Activated CD4-positive, CD25-positive, alpha-beta regulatory T cell (primary cell): ENCODE measurements at regions not wholly inside any gene's neighbourhood (a gene's known extent, or its start where the extent isn't known, plus 50 kb on each side); places are given as distances from the start of the nearest gene placed in this dataset.

Experiments
- DNase-seq, 4 experiments: peaks; one replicate each; lab custom pipeline; 2025; lab: John Stamatoyannopoulos, UW

GRCh38 chr15:46856839-46857502 lies 860.3 kb upstream of the SEMA6D start:
- DNase-seq, result no peak

GRCh38 chr15:46858150-46858549 lies 859.2 kb upstream of the SEMA6D start:
- DNase-seq, result no peak

GRCh38 chr15:46861796-46862195 lies 855.5 kb upstream of the SEMA6D start:
- no peak for DNase-seq

DNA sequence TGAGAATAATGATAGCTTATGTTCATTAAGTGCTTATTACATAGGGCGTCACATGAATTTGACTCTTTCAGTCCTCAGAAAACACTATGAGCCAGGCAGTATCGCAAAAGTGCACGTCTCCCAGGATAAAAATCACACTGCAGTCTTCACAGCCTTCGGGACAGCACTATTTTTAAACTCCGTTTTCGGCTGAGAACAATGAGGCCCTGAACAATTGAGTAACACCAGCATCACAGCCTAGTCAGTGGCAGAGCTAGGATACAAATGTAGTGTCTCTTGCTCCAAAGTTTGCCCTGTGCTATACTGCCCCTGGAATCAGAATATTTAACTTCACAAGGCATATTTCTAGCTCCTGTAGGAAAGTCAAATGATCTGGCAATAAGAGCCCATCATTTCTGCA lies 852.1 kb upstream of the SEMA6D start:
- DNase-seq, result no peak

GRCh38 chr15:46872286-46872980 lies 844.9 kb upstream of the SEMA6D start:
- no peak for DNase-seq

DNA sequence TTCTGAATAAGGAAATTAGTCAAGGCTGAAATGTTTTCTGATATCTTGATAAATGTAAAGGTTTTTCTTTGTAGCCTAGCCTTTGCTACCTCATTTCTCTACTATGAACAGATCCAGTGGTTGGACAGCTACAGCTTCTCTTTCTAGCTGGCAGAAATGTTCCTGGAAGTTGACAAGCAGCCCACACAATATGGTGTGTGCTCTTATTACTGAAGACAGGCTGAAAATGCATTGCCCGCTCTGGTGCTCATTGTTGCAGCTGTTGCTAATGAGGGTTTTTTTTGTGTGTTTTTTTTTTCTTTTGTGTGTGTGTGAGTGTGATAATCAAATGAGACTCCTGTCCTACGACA lies 844.3 kb upstream of the SEMA6D start:
- no peak for DNase-seq

GRCh38 chr15:46879032-46879770 lies 838.1 kb upstream of the SEMA6D start:
- no peak for DNase-seq

GRCh38 chr15:46880791-46881190 lies 836.5 kb upstream of the SEMA6D start:
- DNase-seq, result no peak

DNA sequence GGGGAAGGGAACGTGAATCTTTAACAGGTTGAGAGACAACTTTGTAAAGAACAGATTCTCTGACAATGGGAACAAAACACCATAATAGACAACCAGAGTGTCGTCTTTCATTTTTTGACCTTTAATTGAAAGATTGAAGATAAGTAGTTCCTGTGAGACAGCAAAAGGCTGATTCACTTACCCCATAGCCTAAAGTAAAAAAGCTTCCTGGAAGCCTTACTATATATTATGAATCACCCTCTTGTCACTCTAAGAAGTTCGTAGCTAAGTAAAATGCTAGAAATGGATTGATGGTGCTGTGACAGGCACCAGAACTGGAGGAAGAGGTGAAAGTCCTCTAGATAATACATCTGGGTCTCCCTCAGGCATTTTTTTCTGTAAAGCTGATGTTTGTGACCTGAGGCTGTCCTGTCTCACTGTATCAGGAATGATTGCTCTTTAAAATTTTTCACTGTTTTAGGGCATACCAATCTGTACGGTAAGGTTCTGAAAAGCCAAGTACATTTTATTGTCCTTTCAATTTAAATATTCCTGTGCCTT lies 824.6 kb upstream of the SEMA6D start:
- DNase-seq, result no peak

GRCh38 chr15:46894644-46895043 lies 822.7 kb upstream of the SEMA6D start:
- DNase-seq, result no peak

- no peak for DNase-seq
Observed at GRCh38 chr15:46897266-46897665, 820.0 kb upstream of the SEMA6D start.

DNA sequence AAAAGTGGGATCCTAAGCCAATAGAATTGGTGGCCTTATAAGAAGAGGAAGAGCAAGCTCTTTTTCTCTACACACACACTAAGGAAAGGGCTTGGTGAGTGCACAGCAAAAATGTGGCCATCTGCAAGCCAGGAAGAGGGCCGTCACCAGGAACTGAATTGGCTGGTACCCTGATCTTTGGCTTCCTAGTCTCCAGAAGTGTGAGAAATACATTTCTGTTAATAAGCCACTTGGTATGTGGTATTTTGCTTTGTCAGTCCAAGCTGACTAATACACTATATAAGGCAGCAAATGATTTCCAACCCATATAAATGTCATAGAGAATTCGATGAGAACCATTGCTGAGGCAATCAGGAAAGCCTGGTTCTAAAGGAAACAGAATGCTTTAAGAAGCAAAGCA lies 816.3 kb upstream of the SEMA6D start:
- no peak for DNase-seq

GRCh38 chr15:46917721-46918252 lies 799.5 kb upstream of the SEMA6D start:
- DNase-seq, result no peak

GRCh38 chr15:46918462-46919140 lies 798.7 kb upstream of the SEMA6D start:
- no peak for DNase-seq

DNA sequence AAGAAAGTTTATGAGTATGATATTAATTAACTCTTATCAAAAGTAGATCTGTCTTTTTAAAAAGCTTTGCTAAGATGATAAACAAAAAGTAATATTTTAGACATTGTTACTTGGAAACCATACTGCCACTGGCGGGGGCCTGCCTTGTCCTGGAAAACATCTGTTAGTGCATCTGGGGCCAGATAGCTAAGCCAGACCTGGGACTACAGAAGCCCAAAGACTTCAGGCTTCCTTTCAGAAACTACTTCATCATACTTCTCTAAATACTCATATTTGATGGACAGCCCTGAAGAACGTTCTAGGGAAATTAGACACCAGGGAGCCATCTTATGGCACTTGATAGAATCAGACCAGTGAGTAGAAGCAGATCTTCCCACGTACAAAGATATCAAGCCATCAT lies 795.4 kb upstream of the SEMA6D start:
- no peak for DNase-seq

GRCh38 chr15:46930426-46930825 lies 786.9 kb upstream of the SEMA6D start:
- no peak for DNase-seq

- no peak for DNase-seq
Observed at GRCh38 chr15:46933332-46933731, 784.0 kb upstream of the SEMA6D start.

- no peak for DNase-seq
Observed at GRCh38 chr15:46934851-46935250, 782.5 kb upstream of the SEMA6D start.

GRCh38 chr15:46938169-46938568 lies 779.1 kb upstream of the SEMA6D start:
- no peak for DNase-seq

- no peak for DNase-seq
Observed at GRCh38 chr15:46941241-46941640, 776.1 kb upstream of the SEMA6D start.

DNA sequence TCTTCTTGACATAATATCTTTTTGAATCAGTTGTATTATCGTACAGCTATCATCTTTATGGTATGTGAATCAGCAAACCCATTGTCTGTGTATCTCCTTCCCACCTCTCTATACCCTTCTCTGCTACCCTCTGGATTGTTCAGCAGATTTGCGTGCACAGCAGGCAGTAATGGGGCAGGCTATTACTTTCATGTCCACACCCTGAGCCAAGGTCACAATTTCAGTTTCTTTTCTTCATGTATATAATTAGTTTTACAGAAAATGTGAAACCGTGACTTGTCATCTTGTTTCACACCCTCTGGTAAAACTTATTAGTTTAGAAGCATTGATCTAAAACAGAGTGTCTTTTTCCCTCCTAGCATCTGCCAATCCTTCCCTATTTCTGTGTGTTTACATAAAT lies 770.4 kb upstream of the SEMA6D start:
- DNase-seq, result no peak

DNA sequence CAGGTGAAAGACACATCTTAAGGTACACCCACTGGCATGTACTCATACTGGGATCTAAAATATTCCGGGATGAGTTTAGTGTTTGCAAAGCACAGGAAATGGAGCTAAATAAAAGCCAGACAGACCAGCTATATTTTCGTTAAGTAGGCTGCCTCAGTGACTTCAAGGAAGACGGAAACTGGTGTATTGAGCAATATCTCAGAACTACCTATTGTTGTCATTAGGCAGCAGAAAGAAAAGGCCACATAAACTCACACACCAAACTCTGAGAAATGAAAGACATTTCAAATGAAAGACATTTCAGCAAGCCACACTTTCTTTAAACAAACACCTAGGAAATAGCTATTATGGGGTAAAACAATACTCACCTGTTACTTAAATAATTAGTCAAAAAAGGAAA lies 761.7 kb upstream of the SEMA6D start:
- no peak for DNase-seq
